H1 (cell line): ENCODE measurements at regions not wholly inside any gene's neighbourhood (a gene's known extent, or its start where the extent isn't known, plus 50 kb on each side); places are given as distances from the start of the nearest gene placed in this dataset.

Source experiments
- CTCF ChIA-PET: fragments of 300-600 bp; sonication (Branson Sonifier 250); formaldehyde crosslinking; loops from one replicate; lab custom pipeline; 2021; ENCODE audit not compliant: partially characterized antibody; lab: Charles Lee
- POLR2A ChIA-PET: fragments of 300-600 bp; sonication (Branson Sonifier 250); formaldehyde crosslinking; loops from one replicate; lab custom pipeline; 2021; ENCODE audit warnings: inconsistent platforms; ENCODE audit not compliant: partially characterized antibody; lab: Charles Lee
- DNase-seq, 2 experiments: peaks; one replicate each; pipeline versions ENCODE4 v3.0.0 to v3.0.0-alpha.2; 2010 to 2022; ENCODE audit warnings: low spot score in 2 of 2, low read depth in 1 of 2, mixed read lengths in 1 of 2
- FAIRE-seq: peaks from 2 replicates; lab custom pipeline; 2011; peaks lifted over from hg19 to GRCh38; lab: Jason Lieb, UNC
- H2AFZ ChIP-seq: 2 replicates; pipeline ENCODE4 v1.8.1; 2012; ENCODE audit warnings: low read length, inconsistent platforms
- H2AK5ac ChIP-seq: 2 replicates; pipeline ENCODE4 v1.6.1; 2013; ENCODE audit warnings: low read depth, low read length
- H2BK120ac ChIP-seq: replicated peaks from 2 replicates; pipeline ENCODE3; 2013; ENCODE audit warnings: low read depth, low read length, inconsistent platforms
- H2BK12ac ChIP-seq: 2 replicates; pipeline ENCODE4 v1.6.1; 2013; ENCODE audit warnings: low read depth, low read length
- H2BK15ac ChIP-seq: 2 replicates; pipeline ENCODE4 v1.6.1; 2013; ENCODE audit warnings: low read length
- H2BK20ac ChIP-seq: 2 replicates; pipeline ENCODE4 v1.6.1; 2013; ENCODE audit warnings: low read length
- H2BK5ac ChIP-seq: 2 replicates; pipeline ENCODE4 v1.6.1; 2013; ENCODE audit warnings: low read depth, low read length
- H3K14ac ChIP-seq: 2 replicates; pipeline ENCODE4 v1.6.1; 2013; ENCODE audit warnings: inconsistent platforms; ENCODE audit not compliant: insufficient read length
- H3K18ac ChIP-seq: 2 replicates; pipeline ENCODE4 v1.6.1; 2013; ENCODE audit warnings: low read length; ENCODE audit errors: extremely low read depth
- H3K23ac ChIP-seq: 2 replicates; pipeline ENCODE4 v1.6.1; 2013; ENCODE audit warnings: inconsistent platforms; ENCODE audit not compliant: insufficient read length
- H3K23me2 ChIP-seq: 2 replicates; pipeline ENCODE4 v1.6.1; 2013; ENCODE audit warnings: low read depth, low read length
- H3K27ac ChIP-seq: 2 replicates; pipeline ENCODE4 v1.6.1; 2011; ENCODE audit warnings: low read depth, low read length, inconsistent platforms
- H3K27me3 ChIP-seq, 4 experiments: replicated peaks in 1 of 4; 1 replicate in 1 of 4; 2 replicates in 3 of 4; pipeline versions ENCODE4 v1.6.1 to v1.8.1; 2011 to 2013; ENCODE audit warnings: low read length in 3 of 4, mild to moderate bottlenecking in 3 of 4, inconsistent platforms in 2 of 4, mixed read lengths in 2 of 4, moderate library complexity in 1 of 4; ENCODE audit not compliant: control insufficient read depth in 3 of 4, insufficient read depth in 3 of 4; ENCODE audit errors: extremely low read depth in 1 of 4
- H3K36me3 ChIP-seq, 4 experiments: 2 replicates each; pipeline versions ENCODE4 v1.6.1 to v1.8.1; 2011 to 2013; ENCODE audit warnings: mild to moderate bottlenecking in 4 of 4, low read length in 3 of 4, moderate library complexity in 2 of 4, control low read depth in 1 of 4, inconsistent platforms in 1 of 4; ENCODE audit not compliant: insufficient read depth in 4 of 4, control insufficient read depth in 2 of 4
- H3K4ac ChIP-seq: replicated peaks from 2 replicates; pipeline ENCODE3; 2013; ENCODE audit warnings: low read length, low read depth, mixed read lengths, inconsistent platforms; ENCODE audit not compliant: insufficient read length
- H3K4me1 ChIP-seq, 4 experiments: replicated peaks in 1 of 4; 1 replicate in 1 of 4; 2 replicates in 3 of 4; pipeline versions ENCODE4 v1.6.1 to v1.8.1; 2011 to 2013; ENCODE audit warnings: low read length in 3 of 4, inconsistent platforms in 2 of 4, mixed read lengths in 1 of 4; ENCODE audit not compliant: insufficient read depth in 4 of 4, control insufficient read depth in 3 of 4
- H3K4me2 ChIP-seq, 2 experiments: 2 replicates each; pipeline versions ENCODE4 v1.6.1 to v1.8.1; 2011 to 2013; ENCODE audit warnings: low read depth in 2 of 2, low read length in 2 of 2, control low read depth in 1 of 2, inconsistent platforms in 1 of 2, mild to moderate bottlenecking in 1 of 2; ENCODE audit not compliant: insufficient read depth in 1 of 2
- H3K4me3 ChIP-seq, 4 experiments: fragments of 200-600, 300-600 bp in 1 of 4; sonication (generic), shearing (Covaris generic), sonication (Bioruptor Twin) in 1 of 4; 2 replicates each; pipeline versions ENCODE4 v1.5.1 to v1.8.1; 2011 to 2016; ENCODE audit warnings: low read length in 4 of 4, low read depth in 3 of 4, control low read depth in 2 of 4, inconsistent platforms in 2 of 4, mild to moderate bottlenecking in 2 of 4, mixed read lengths in 1 of 4, moderate library complexity in 1 of 4; ENCODE audit not compliant: insufficient read depth in 2 of 4; ENCODE audit errors: extremely low read depth in 1 of 4
- H3K56ac ChIP-seq: replicated peaks from 2 replicates; pipeline ENCODE3; 2013; ENCODE audit warnings: low read depth, mild to moderate bottlenecking, mixed read lengths, low read length, inconsistent platforms; ENCODE audit not compliant: insufficient read length
- H3K79me1 ChIP-seq: 2 replicates; pipeline ENCODE4 v1.6.1; 2013; ENCODE audit warnings: low read depth, low read length, control low read depth
- H3K79me2 ChIP-seq, 2 experiments: 2 replicates each; pipeline versions ENCODE4 v1.6.1 to v1.8.1; 2012 to 2013; ENCODE audit warnings: low read length in 2 of 2, mild to moderate bottlenecking in 2 of 2, inconsistent platforms in 1 of 2; ENCODE audit not compliant: insufficient read depth in 2 of 2, control insufficient read depth in 1 of 2
- H3K9ac ChIP-seq, 4 experiments: replicated peaks in 1 of 4; 1 replicate in 1 of 4; 2 replicates in 3 of 4; pipeline versions ENCODE4 v1.6.1 to v1.8.1; 2011 to 2013; ENCODE audit warnings: low read depth in 3 of 4, low read length in 3 of 4, control low read depth in 2 of 4, mild to moderate bottlenecking in 2 of 4, moderate library complexity in 2 of 4, inconsistent platforms in 1 of 4; ENCODE audit errors: extremely low read depth in 1 of 4
- H3K9me3 ChIP-seq, 2 experiments: 2 replicates each; pipeline versions ENCODE4 v1.6.1 to v1.8.1; 2012 to 2013; ENCODE audit warnings: mild to moderate bottlenecking in 2 of 2, moderate library complexity in 2 of 2, control low read depth in 1 of 2, inconsistent platforms in 1 of 2, low read depth in 1 of 2, low read length in 1 of 2, mixed read lengths in 1 of 2; ENCODE audit not compliant: insufficient read depth in 2 of 2
- H4K20me1 ChIP-seq, 2 experiments: replicated peaks in 1 of 2; 2 replicates each; pipeline versions ENCODE3 to v1.8.1; 2011 to 2013; ENCODE audit warnings: inconsistent platforms in 2 of 2, low read length in 2 of 2, mild to moderate bottlenecking in 1 of 2; ENCODE audit not compliant: insufficient read depth in 2 of 2, control insufficient read depth in 1 of 2
- H4K5ac ChIP-seq: 2 replicates; pipeline ENCODE4 v1.6.1; 2013; ENCODE audit warnings: low read length, low read depth, mixed read lengths, inconsistent platforms; ENCODE audit not compliant: insufficient read length
- H4K8ac ChIP-seq: 2 replicates; pipeline ENCODE4 v1.8.0; 2013; ENCODE audit warnings: mild to moderate bottlenecking, moderate library complexity, low read length, inconsistent platforms; ENCODE audit not compliant: insufficient read depth; ENCODE audit errors: extremely low read depth
- H4K91ac ChIP-seq: replicated peaks from 2 replicates; pipeline ENCODE3; 2013; ENCODE audit warnings: low read length, mixed read lengths, inconsistent platforms; ENCODE audit not compliant: insufficient read length
- EGR1 ChIP-seq: IDR thresholded peaks from 2 replicates; pipeline ENCODE4 v1.6.1; 2011; ENCODE audit warnings: low read depth, low read length, borderline replicate concordance
- EP300 ChIP-seq, 2 experiments: IDR thresholded peaks; 1 replicate in 1 of 2; 2 replicates in 1 of 2; pipeline ENCODE4 v1.6.1; 2011 to 2012; ENCODE audit warnings: low read depth in 2 of 2, low read length in 2 of 2, mild to moderate bottlenecking in 2 of 2, borderline replicate concordance in 1 of 2, inconsistent platforms in 1 of 2, moderate library complexity in 1 of 2
- KDM5A ChIP-seq: fragments of 200-600 bp; IDR thresholded peaks from 2 replicates; pipeline ENCODE4 v1.7.1; 2012; ENCODE audit warnings: mild to moderate bottlenecking, low read length, inconsistent platforms, mixed read lengths
- MAFK ChIP-seq: IDR thresholded peaks from 2 replicates; pipeline ENCODE4 v1.6.1; 2012; ENCODE audit warnings: low read depth, mild to moderate bottlenecking, improper control_type of control experiment, low read length
- POLR2AphosphoS5 ChIP-seq: IDR thresholded peaks from 2 replicates; pipeline ENCODE4 v1.6.1; 2011; ENCODE audit warnings: low read depth, low read length
- TCF12 ChIP-seq: IDR thresholded peaks from 2 replicates; pipeline ENCODE4 v1.6.1; 2011; ENCODE audit warnings: low read depth, mild to moderate bottlenecking, low read length
- WGBS, 2 experiments: shearing (Covaris generic) in 1 of 2; methylation state at CpG; one replicate each; pipeline versions ENCODE4 v1.1.6 to v1.1.7; 2013 to 2015; ENCODE audit warnings: low lambda C conversion rate in 2 of 2, mixed read lengths in 2 of 2, inconsistent platforms in 1 of 2, low coverage in 1 of 2, missing lambda C conversion rate in 1 of 2; ENCODE audit not compliant: insufficient replicate concordance in 2 of 2, insufficient coverage in 1 of 2, insufficient read length in 1 of 2; ENCODE audit errors: extremely low coverage in 1 of 2, missing lambda C conversion rate in 1 of 2; 5-methylcytosine and 5-hydroxymethylcytosine counted together

DNA sequence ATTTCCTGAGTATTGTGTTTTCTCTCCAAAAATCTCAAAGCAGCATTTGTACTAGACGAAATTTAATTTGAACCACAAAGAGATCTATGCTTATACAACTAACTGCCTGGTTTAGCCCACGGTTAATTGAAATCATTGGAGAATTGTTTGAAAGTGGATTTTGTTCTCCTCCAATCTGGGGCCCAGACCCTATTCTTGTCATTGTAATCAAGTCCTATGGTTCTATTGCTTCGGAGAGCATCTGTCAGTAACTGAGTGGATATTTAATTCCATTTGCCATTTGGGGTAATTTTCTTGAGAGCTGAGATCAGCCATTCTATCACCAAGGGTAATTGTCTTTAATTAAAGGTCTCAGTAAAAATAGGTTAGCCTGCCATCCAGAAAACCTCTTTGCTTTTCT, 117.0 kb upstream of the KCNG1 start:
- H3K36me3 ChIP-seq = no peaks in the 10 kb centered on the region
- H2BK15ac ChIP-seq = no peak overlapping the region
- H3K79me2 ChIP-seq = no peaks in the 10 kb centered on the region
- H3K4me1 ChIP-seq = no peaks in the 10 kb centered on the region
- H4K91ac ChIP-seq = no peak overlapping the region
- CTCF ChIA-PET = interaction anchor here (1.5 kb wide), 1 partner anchor 11 kb away, joined by 4 read pairs; no protein-coding TSS in a partner anchor
- H2BK12ac ChIP-seq = no peak overlapping the region
- no peak overlapping the region for H2BK5ac ChIP-seq
- H4K8ac ChIP-seq = no peak overlapping the region
- no peak overlapping the region for H3K18ac ChIP-seq
- H2AFZ ChIP-seq = no peak overlapping the region
- H3K14ac ChIP-seq = no peak overlapping the region
- no peaks in the 10 kb centered on the region; a peak in 1 of 7 replicates for H3K27me3 ChIP-seq
- no peak overlapping the region for H2BK20ac ChIP-seq
- H3K56ac ChIP-seq = no peak overlapping the region
- no peaks in the 10 kb centered on the region for H3K9me3 ChIP-seq
- POLR2A ChIA-PET = no interaction called here
- no peak overlapping the region for H4K5ac ChIP-seq
- H3K27ac ChIP-seq = no peak overlapping the region
- no peak overlapping the region for H3K23ac ChIP-seq
- no peak overlapping the region for H3K4ac ChIP-seq
- DNase-seq = no peak
- H3K9ac ChIP-seq = no peak overlapping the region
- H3K4me3 ChIP-seq = no peak overlapping the region
- no peak overlapping the region for H2BK120ac ChIP-seq
- H3K23me2 ChIP-seq = no peaks in the 10 kb centered on the region
- no peak overlapping the region for H3K4me2 ChIP-seq
- no peak for FAIRE-seq
- WGBS, 2 experiments = 84% methylated on average over 3 of the region's 3 CpGs; no CpG with 5 or more reads in 1 of the 2 experiments
- no peaks in the 10 kb centered on the region for H3K79me1 ChIP-seq
- H2AK5ac ChIP-seq = no peak overlapping the region
- TF ChIP-seq TCF12 (no peak), POLR2AphosphoS5 (no peak), MAFK (no peak), KDM5A (no peak), EGR1 (no peak), EP300 (IDR thresholded peaks at IDR 0.05; ENCODE audit: borderline replicate concordance in 1 of 2, low read depth in 2 of 2, low read length in 2 of 2) (no peak)
- H4K20me1 ChIP-seq = no peaks in the 10 kb centered on the region
